Cardiac septum (tissue), 1 donor: ENCODE measurements at regions not wholly inside any gene's neighbourhood (a gene's known extent, or its start where the extent isn't known, plus 50 kb on each side); places are given as distances from the start of the nearest gene placed in this dataset.

Experiments used
- DNase-seq: peaks from one replicate; pipeline ENCODE4 v3.0.0-alpha.2; 2020; ENCODE audit warnings: low spot score
- intact Hi-C: fragments of 100-400 bp; cut with DNase I; formaldehyde crosslinking; loops from one replicate; pipeline ENCODE4 v1.14.0; 2022
- donor health status: DM: no; HTN: no; CAD: no.

GRCh38 chr13:39273953-39274738 lies 235.9 kb downstream of the NHLRC3 start:
- DNase-seq: no peak
- intact Hi-C loops: no loop called here

- intact Hi-C loops: no loop called here
These were observed 236.6 kb downstream of the NHLRC3 start for GRCh38 chr13:39274739-39275325.

GRCh38 chr13:39279077-39279476 lies 240.8 kb downstream of the NHLRC3 start:
- intact Hi-C loops: no loop called here
- no peak for DNase-seq

More at GRCh38 chr13:39274739-39275325, 236.6 kb downstream of the NHLRC3 start:
- no peak for DNase-seq

- DNase-seq: no peak
- intact Hi-C loops: no loop called here
These were observed 243.4 kb downstream of the NHLRC3 start for GRCh38 chr13:39281539-39282150.

GRCh38 chr13:39282400-39282972 lies 244.2 kb downstream of the NHLRC3 start:
- no peak for DNase-seq

GRCh38 chr13:39283072-39283471 lies 244.8 kb downstream of the NHLRC3 start:
- no peak for DNase-seq
- intact Hi-C loops: no loop called here

More at GRCh38 chr13:39282400-39282972, 244.2 kb downstream of the NHLRC3 start:
- intact Hi-C loops: no loop called here

GRCh38 chr13:39284801-39285388 lies 246.6 kb downstream of the NHLRC3 start:
- intact Hi-C loops: no loop called here
- DNase-seq: no peak
